SH-SY5Y (cell line): ENCODE measurements at regions not wholly inside any gene's neighbourhood (a gene's known extent, or its start where the extent isn't known, plus 50 kb on each side); places are given as distances from the start of the nearest gene placed in this dataset.

ENCODE experiments used
- GATA2 ChIP-seq: IDR thresholded peaks from 2 replicates; pipeline ENCODE4 v1.6.1; 2011; ENCODE audit warnings: mild to moderate bottlenecking, low read depth, low read length
- GATA3 ChIP-seq: IDR thresholded peaks from 2 replicates; pipeline ENCODE4 v1.6.1; 2011; ENCODE audit warnings: low read depth, mild to moderate bottlenecking, low read length, moderate library complexity

DNA sequence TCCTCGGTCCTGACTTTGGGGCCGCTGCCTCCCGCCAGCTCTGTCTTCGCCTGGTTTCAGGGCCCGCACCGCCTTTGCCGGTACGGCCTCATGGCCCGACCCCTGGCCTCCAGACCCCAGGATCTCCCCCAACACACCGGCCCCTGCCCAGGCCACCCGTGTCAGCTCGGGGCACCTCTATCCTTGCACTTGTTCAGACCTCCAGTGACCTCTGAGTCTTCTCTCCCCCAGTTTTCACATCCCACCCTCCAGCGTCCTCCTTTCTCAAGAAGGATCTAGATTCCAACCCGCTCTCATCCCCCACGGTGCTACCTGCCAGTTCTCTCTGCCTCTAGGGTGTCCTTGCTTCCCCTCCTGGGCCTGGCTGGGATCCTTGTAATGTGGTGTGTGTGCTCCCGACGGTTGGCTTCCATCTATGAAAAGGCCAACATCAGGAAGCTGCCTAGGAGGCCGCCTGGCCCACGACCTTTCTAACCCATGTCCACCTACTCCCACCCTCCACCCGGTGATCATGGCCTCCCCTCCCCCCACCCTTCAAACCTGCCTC lies 61.1 kb downstream of the SPATA31C2 start:
- TF ChIP-seq GATA3 (no peak), GATA2 (no peak)

DNA sequence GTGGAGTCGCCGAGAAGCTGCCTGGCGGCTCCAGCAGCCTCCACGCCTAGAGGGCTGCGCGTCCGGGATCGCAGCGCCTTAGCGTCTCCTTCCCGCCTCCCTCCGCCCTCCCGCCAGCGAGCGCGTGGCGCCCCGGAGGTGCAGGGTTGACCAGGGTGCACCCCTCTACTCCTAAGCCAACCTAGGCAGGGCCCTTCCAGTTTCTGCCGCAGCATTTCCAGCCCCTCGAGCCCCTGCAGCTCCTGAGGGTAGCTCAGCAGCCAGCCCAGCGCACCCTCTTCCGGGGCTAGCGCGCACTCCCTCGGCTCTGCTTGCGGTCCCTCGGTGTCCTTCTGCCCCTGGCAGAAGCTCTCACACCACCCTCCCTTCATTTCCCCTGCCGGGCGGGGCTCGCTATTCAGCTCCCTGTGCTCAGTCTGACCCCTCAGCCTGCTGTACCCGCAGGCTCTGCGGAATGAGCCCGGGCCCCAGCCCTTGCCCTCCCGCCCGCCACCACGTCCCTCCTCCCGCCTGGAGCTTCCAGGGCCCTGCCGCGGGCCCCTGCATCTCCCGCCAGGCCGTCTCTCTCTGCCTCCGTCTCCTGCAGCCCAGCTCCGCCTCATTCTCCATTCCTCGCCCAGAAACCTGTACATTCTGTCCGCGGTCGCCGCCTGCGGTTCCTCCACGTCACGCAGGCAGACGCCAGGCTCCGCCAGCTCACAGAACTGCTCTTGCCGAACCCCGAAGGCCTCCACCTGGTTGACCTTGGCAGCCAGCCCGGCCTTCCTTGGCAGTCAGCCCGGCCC lies 61.8 kb downstream of the SPATA31C2 start:
- TF ChIP-seq GATA3 (no peak), GATA2 (0 out of 2 replicates have a peak, but pooled peaks have one; percentile 15)

DNA sequence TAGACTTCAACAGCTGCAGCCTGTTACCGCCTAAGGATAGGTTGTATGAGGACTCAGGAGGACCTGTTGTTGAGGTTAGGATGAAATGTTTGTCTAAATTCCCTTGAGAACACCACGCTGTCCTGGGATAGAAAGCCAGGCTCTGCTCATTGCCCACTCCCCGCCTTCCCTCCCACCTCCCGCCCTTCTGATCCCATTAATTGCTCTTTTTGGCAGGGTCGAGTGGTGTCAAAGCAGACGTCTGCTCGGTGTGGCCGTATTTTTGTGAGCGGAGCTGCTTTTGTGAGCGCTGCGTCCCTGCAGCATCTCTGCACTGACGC lies 62.3 kb downstream of the SPATA31C2 start:
- TF ChIP-seq GATA3 (no peak), GATA2 (no peak)

DNA sequence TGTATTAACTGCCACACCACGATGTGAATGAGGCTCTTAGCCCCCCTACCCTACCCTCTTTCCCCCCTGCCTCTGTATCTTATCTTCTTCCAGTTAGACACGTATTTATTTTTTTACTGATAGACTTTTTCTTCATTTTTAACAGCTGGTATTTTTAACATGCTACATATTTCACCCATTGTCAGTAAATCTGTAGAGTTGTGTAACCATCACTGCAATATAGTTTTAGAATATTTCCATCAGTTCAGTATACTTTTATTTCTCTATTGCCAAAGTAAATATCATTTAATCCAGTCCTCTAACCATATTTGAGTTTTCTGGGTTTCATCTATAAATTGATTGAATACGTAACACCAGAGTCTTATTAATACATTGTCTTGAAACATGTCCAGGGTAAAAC lies 62.8 kb downstream of the SPATA31C2 start:
- TF ChIP-seq GATA3, result no peak
- TF ChIP-seq GATA2, result no peak

DNA sequence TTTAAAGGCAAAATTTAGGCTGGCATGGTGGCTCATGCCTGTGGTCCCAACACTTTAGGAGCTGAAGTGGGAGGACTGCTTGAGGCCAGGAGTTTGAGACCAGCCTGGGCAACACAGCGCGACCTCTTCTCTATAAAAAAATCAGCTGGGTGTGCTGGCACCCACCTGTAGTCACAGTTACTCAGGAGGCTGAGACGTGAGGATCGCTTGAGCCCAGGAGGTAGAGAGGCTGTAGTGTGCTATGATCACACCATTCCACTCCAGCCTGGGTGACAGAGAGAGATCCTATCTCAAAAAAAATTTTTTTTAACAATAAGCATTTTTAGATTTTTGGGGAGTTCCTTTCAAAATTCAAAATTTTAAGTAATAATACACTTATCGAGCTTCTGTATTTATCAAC lies 63.3 kb downstream of the SPATA31C2 start:
- TF ChIP-seq GATA2 (no peak), GATA3 (no peak)

DNA sequence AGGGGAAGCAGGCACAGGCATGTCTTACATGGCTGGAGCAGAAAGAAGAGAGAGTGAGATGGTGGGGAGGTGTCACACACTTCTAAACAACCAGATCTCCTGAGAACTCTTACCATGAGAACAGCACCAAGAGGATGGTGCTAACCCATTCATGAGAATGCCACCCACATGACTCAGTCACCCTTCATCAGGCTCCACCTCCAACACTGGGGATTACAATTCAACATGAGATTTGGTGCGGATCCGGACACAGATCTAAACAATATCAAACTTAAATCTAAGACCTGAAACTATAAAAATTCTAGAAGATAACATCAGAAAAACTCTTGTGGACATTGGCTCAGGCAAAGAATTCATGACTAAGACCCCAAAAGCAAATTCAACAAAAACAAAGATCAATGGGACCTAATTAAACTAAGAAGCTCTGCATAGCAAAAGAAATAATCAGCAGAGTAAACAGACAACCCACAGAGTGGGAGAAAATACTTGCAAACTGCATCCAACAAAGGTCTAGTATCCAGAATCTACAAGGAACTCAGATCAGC lies 65.4 kb downstream of the SPATA31C2 start:
- TF ChIP-seq GATA2 (no peak), GATA3 (no peak)

DNA sequence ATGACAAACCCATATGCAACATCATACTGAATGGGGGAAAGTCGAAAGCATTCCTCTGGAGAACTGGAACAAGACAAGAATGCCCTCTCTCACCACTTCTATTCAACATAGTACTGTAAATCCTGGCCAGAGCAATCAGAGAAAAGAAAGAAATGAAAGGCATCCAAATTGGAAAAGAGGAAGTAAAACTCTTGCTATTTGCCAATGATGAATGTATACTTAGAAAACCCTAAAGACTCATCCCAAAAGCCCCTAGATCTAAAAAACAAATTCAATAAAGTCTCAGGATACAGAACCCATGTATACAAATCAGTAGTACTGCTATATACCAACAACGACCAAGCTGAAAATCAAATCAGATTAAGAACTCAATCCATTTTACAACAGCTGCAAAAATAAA lies 66.9 kb downstream of the SPATA31C2 start:
- TF ChIP-seq GATA3 (no peak), GATA2 (no peak)

DNA sequence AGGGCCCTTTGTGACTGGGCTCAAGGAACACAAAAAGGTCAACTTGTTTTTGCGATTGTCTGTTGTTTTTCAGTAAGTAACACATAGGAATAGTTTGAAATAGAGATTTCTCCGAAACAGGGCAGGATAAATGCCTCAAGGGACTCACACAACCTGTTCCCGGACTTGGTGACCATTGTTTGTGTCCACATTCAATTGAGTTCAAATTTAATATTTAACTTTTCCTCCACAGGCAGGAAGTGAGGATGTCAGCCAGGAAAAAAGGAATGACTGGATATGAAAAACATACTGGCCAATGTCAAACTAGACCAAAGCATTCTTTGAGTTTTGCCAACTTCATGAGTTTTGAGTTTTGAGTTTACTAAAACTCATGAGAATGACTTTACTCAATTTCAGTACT lies 72.7 kb downstream of the SPATA31C2 start:
- TF ChIP-seq GATA3 (no peak), GATA2 (no peak)

DNA sequence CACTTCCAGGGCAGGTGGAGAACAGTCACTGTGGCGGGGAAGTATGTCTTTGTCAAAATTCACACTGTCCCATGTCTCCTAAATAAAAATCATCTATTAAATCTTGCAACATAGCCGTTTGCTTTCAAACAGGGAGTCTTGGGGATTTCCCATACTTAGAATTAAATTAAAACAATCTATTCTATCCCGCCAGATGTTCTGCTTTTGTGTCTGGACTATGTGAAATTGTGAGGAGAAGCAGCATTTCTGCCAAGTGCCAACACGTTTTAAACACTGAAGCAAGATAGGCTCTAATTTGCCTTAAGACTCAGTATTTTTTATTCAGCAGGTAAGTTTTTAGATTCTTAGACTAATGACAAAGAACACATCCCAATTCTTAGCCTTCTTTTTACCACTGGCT lies 73.7 kb downstream of the SPATA31C2 start:
- TF ChIP-seq GATA3, result no peak

DNA sequence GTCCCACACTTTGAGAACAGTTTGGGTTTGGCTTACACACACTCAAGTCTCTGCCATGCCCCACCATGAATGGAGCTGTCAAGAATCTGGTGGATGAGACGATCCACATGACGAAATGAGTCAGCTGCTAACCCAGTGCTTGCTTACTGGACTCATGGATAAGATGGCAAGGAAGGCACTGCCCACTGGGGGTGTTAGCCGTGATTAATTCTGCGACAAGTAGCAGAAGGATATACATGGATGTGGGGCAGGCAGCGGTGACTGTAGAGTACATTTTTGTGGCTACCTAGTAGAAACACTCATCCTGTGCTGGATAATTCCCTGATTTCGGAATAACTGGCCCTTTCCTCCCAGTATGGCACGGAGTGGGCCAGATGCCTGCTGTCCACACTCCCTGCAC lies 77.5 kb downstream of the SPATA31C2 start:
- no peak for TF ChIP-seq GATA2

DNA sequence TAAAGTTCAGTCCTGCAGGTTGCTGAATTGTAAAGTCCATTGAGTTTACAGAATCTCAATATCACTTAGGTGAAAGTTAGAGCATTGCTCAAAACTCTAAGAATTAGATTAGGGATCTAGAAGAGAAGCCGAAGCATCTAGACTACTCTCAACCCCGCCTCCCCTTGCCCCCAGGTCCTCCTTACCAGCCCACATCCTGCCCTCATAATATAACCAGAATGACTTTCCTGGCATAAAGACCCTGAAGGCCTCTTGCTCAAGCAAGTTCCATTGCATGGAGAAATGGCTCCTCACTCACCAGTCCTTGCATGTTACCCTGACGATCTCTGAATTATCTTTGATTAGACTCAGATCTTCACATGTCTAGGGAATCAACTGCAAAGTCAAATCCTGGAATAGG lies 78.8 kb downstream of the SPATA31C2 start:
- TF ChIP-seq GATA3, result no peak
- no peak for TF ChIP-seq GATA2

DNA sequence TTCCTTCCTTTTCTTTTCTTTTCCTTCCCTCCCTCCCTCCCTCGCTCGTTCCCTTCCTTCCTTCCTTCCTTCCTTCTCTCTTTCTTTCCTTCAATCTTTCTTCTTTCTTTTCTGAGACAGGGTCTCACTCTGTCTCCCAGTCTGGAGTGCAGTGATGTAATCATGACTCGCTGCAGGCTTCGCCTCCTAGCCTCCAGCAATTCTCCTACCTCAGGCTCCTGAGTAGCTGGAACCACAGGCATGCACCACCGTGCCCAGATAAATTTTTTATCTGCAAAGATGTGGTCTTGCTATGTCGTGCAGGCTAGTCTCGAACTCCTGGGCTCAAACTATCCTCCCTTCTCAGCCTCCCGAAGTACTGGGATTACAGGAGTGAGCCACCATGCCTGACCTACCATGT lies 81.4 kb downstream of the SPATA31C2 start:
- TF ChIP-seq GATA3, result no peak
- no peak for TF ChIP-seq GATA2

DNA sequence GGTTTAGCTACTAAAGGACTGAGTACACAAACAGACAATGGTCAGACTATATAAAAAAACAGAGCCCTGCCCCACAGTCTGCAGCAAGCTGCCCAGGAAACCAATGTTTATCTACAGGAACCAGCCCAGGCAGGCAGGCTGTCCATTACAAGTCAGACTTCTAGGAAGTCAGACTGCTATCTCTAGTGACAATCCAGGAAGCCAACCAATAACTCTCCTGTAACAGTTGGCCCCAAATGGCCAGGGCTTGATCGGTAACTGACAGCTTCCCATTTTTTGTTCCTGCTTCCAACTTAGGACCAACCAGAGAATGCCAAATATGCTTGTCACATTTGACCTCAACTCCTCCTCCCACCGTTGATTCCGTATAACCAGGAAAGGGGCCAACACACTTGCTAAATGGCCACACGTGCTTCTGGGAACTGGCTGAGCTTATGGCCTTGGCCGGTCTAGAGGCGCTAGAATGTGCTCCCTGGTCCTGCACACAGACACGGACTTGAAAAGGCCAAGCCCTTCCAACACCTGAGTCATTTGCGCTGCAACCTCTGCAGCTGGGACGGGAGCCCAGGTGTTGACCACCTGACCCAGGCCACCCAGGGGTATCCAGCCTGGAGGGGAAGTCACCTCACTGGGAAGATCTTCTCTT lies 79.6 kb upstream of the CDK20 start:
- TF ChIP-seq GATA2 (no peak), GATA3 (no peak)

DNA sequence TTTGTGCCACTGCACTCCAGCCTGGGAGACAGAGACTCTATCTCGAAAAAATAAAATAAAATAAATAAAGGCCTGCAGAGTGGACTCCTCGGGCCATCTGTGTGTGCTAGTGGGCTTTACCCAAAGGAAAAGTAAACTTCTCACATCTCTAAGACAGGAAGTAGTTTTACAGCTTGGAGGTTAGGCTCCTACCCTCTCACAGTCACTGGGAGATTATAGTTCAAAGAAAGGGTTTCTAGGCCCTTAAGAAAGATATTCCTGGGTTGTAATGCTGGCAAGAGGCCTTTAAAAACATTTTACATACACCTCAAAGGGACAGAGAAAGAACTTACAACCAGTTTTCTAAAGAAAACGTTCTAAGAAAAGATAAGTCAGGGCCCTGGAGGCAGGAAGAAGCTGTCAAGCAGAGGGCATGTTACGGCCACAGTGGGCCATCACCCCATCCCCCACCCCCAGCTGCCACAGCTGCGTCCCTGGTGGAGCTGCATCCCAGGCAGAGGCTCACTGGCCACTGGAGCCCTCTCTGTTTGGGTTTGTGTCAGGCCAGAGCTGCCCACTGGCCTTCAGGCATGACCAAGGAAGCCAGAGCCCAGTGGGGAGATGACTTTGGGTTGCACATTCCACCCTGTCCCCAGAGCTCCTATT lies 78.1 kb upstream of the CDK20 start:
- TF ChIP-seq GATA2, result no peak
- no peak for TF ChIP-seq GATA3

DNA sequence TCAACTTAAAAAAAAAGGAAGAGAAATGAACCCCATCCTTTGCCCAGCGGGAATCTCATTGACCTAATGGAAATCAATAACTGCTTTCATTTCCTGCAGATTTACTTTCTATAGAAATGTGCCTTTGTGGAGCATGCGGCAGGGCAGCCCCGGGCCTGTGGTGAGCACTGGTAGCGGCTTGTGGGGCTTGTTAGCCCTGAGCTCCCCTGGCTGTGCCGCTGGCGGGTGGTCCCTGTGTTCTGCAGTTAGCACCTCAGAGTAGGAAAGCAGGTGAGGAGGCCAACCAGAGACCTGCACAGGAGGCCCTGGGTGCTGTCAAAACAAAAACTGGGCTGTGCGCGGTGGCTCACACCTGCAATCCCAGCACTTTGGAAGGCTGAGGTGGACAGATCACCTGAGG lies 76.8 kb upstream of the CDK20 start:
- TF ChIP-seq GATA3 (no peak), GATA2 (no peak)
